GM23338 (cell line): ENCODE measurements at regions not wholly inside any gene's neighbourhood (a gene's known extent, or its start where the extent isn't known, plus 50 kb on each side); places are given as distances from the start of the nearest gene placed in this dataset.

ENCODE experiments used
- ATAC-seq: fragments of 200-7000 bp; cut with Tn5 transposase; 3 replicates; pipeline ENCODE4 v1.9.1; 2020
- DNase-seq: peaks from one replicate; pipeline ENCODE4 v3.0.0-alpha.2; 2015; ENCODE audit warnings: low spot score
- H2AFZ ChIP-seq: fragments of 200-600 bp; sonication (generic); 2 replicates; pipeline ENCODE4 v1.8.0; 2016; ENCODE audit warnings: antibody characterized with exemption, mild to moderate bottlenecking, moderate library complexity
- H3F3A ChIP-seq: fragments of 200-600 bp; sonication (generic); replicated peaks from 2 replicates; pipeline ENCODE4 v1.8.0; 2017; ENCODE audit warnings: antibody characterized with exemption, mixed run types, low read depth
- H3K27ac ChIP-seq: fragments of 200-600 bp; sonication (generic); 2 replicates; pipeline ENCODE4 v1.6.1; 2016; ENCODE audit warnings: low read depth
- H3K27me3 ChIP-seq: fragments of 200-600 bp; sonication (generic); 2 replicates; pipeline ENCODE4 v1.8.0; 2016; ENCODE audit warnings: mild to moderate bottlenecking, mixed run types, moderate library complexity; ENCODE audit not compliant: insufficient read depth
- H3K36me3 ChIP-seq: fragments of 200-600 bp; sonication (generic); 2 replicates; pipeline ENCODE4 v1.8.0; 2016; ENCODE audit warnings: mild to moderate bottlenecking; ENCODE audit not compliant: insufficient read depth
- H3K4me1 ChIP-seq: fragments of 200-600 bp; sonication (generic); 2 replicates; pipeline ENCODE4 v1.8.0; 2016; ENCODE audit warnings: mild to moderate bottlenecking, moderate library complexity; ENCODE audit not compliant: insufficient read depth
- H3K4me2 ChIP-seq: fragments of 200-600 bp; sonication (generic); 2 replicates; pipeline ENCODE4 v1.7.1; 2017; ENCODE audit warnings: mixed run types
- H3K4me3 ChIP-seq: fragments of 200-600 bp; sonication (generic); 2 replicates; pipeline ENCODE4 v1.6.1; 2016; ENCODE audit warnings: mixed run types
- H3K79me2 ChIP-seq: fragments of 200-600 bp; sonication (generic); replicated peaks from 2 replicates; pipeline ENCODE4 v1.8.0; 2017; ENCODE audit warnings: mild to moderate bottlenecking; ENCODE audit not compliant: insufficient read depth
- H3K9me2 ChIP-seq: fragments of 200-600 bp; sonication (generic); 2 replicates; pipeline ENCODE4 v1.8.0; 2017; ENCODE audit not compliant: insufficient read depth
- H4K20me1 ChIP-seq: fragments of 200-600 bp; sonication (generic); replicated peaks from 2 replicates; pipeline ENCODE4 v1.8.0; 2017; ENCODE audit warnings: mild to moderate bottlenecking; ENCODE audit not compliant: insufficient read depth
- H3K27ac Mint-ChIP-seq: 2 replicates; pipeline ENCODE4 v1.8.0; 2020; ENCODE audit warnings: inconsistent platforms, mild to moderate bottlenecking, moderate library complexity, mixed read lengths
- H3K27me3 Mint-ChIP-seq: 3 replicates; pipeline ENCODE4 v1.8.0; 2022; ENCODE audit warnings: low read depth, mild to moderate bottlenecking, moderate library complexity, mixed read lengths, inconsistent platforms; ENCODE audit not compliant: insufficient read depth, poor library complexity
- H3K36me3 Mint-ChIP-seq: 3 replicates; pipeline ENCODE4 v1.8.0; 2021; ENCODE audit warnings: low read depth, mild to moderate bottlenecking, inconsistent platforms, moderate library complexity, mixed read lengths
- H3K4me1 Mint-ChIP-seq: 3 replicates; pipeline ENCODE4 v1.8.0; 2020; ENCODE audit warnings: mild to moderate bottlenecking, inconsistent platforms, mixed read lengths
- H3K4me3 Mint-ChIP-seq: 3 replicates; pipeline ENCODE4 v1.8.0; 2021; ENCODE audit warnings: moderate library complexity, mild to moderate bottlenecking, inconsistent platforms, mixed read lengths
- H3K9me3 Mint-ChIP-seq: 3 replicates; pipeline ENCODE4 v1.8.0; 2020; ENCODE audit warnings: moderate library complexity, mild to moderate bottlenecking, inconsistent platforms, mixed read lengths
- EZH2 ChIP-seq: fragments of 200-600 bp; sonication (generic); IDR thresholded peaks from one replicate; pipeline ENCODE4 v1.8.0; 2017; ENCODE audit warnings: antibody characterized with exemption, mild to moderate bottlenecking, low read depth; ENCODE audit not compliant: unreplicated experiment
- JUNB ChIP-seq: IDR thresholded peaks from one replicate; pipeline ENCODE4 v1.6.1; 2016; ENCODE audit warnings: antibody characterized with exemption; ENCODE audit not compliant: unreplicated experiment
- POLR2AphosphoS5 ChIP-seq: IDR thresholded peaks from 2 replicates; pipeline ENCODE4 v1.6.1; 2016; ENCODE audit warnings: antibody characterized with exemption, low read depth
- ZNF331 ChIP-seq: fragments of 250-450 bp; sonication (Bioruptor Pico); IDR thresholded peaks from 2 replicates; pipeline ENCODE4 v1.5.0; 2020; ENCODE audit warnings: low read depth, mild to moderate bottlenecking, moderate library complexity
- ZNF462 ChIP-seq: fragments of 250-450 bp; sonication (Bioruptor Pico); IDR thresholded peaks from 2 replicates; pipeline ENCODE4 v1.5.0; 2020; ENCODE audit warnings: mild to moderate bottlenecking, moderate library complexity

- TF ChIP-seq EZH2: no peak
Observed at GRCh38 chr6:147911686-147912085, 403.2 kb downstream of the SAMD5 start (continued).

- peaks cover 7% of the 10 kb centered on the region for H3K36me3 Mint-ChIP-seq
- TF ChIP-seq POLR2AphosphoS5 (no peak), ZNF462 (no peak), ZNF331 (CRISPR knock-in tag) (no peak), JUNB (no peak)
Observed at GRCh38 chr6:147922799-147923198, 414.3 kb downstream of the SAMD5 start.

More at GRCh38 chr6:147922799-147923198, 414.3 kb downstream of the SAMD5 start:
- ATAC-seq (no peak), DNase-seq (no peak)
- Histone ChIP-seq H3K4me1 (0 out of 2 replicates have a peak, but pooled peaks cover 3% of the 10 kb centered on the region), H3K4me3 (no peak overlapping the region), H3K79me2 (no peaks in the 10 kb centered on the region), H3K27me3 (no peaks in the 10 kb centered on the region), H3F3A (no peaks in the 10 kb centered on the region), H3K9me2 (peaks cover 7% of the 10 kb centered on the region; the same call in 1 of the 2 replicates), H4K20me1 (no peaks in the 10 kb centered on the region), H3K4me2 (no peak overlapping the region), H3K27ac (no peak overlapping the region), H3K36me3 (no peaks in the 10 kb centered on the region), H2AFZ (no peak overlapping the region)
- H3K27ac Mint-ChIP-seq: no peak overlapping the region
- H3K9me3 Mint-ChIP-seq: peaks cover 19% of the 10 kb centered on the region
- H3K4me1 Mint-ChIP-seq: peaks cover 4% of the 10 kb centered on the region; the same call in 2 of the 3 replicates
- H3K4me3 Mint-ChIP-seq: no peak overlapping the region
- H3K27me3 Mint-ChIP-seq: peaks cover 2% of the 10 kb centered on the region
